ENCODE measurements at regions not wholly inside any gene's neighbourhood (a gene's known extent, or its start where the extent isn't known, plus 50 kb on each side); places are given as distances from the start of the nearest gene placed in this dataset.

DNA sequence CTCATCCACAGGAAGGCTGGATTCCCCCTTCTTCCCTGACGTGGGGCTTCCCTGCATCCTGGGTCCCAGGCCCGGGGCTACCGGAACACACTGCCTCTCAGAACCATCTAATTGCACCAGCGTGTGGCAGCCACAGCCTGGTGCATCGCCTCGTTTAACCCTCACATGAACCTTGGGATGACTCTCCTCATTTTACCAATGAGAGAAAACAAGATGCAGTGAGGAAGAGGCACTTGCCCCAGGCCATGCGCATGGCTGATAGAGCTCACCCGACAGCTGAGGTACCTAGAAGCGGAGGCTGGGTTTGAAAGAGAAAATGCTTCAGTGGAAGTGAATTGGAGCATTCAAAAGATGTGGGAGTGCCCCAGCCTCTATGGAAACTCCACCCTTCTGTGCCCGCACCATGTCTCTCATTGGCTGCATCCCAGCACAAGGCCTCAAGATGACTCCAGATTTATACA, 162.3 kb downstream of the KATNIP start:
- TF ChIP-seq SREBF1 (IDR thresholded peaks at IDR 0.05; ENCODE audit: borderline replicate concordance, low read depth, low read length) (no peak), JUND (IDR thresholded peaks at IDR 0.05; ENCODE audit: borderline replicate concordance, low read depth, low read length) (no peak), JUND (tag; IDR thresholded peaks at IDR 0.05; ENCODE audit: borderline replicate concordance, low read depth, low read length) (no peak), ARNT (IDR thresholded peaks at IDR 0.05) (no peak), CTCF (IDR thresholded peaks at IDR 0.05 in 2 of 3, conservative IDR thresholded peaks at IDR 0.05 in 1 of 3; ENCODE audit: insufficient read depth in 2 of 3, low read depth in 1 of 3, low read length in 3 of 3) (no peak), RBM39 (optimal IDR thresholded peaks at IDR 0.05; ENCODE audit: low read depth, low read length) (no peak), ZNF232 (CRISPR knock-in tag; IDR thresholded peaks at IDR 0.05) (no peak)
